Endothelial cell of umbilical vein (primary cell): ENCODE measurements at regions not wholly inside any gene's neighbourhood (a gene's known extent, or its start where the extent isn't known, plus 50 kb on each side); places are given as distances from the start of the nearest gene placed in this dataset.

Source experiments
- BruUV-seq: library from RNA; stranded (reverse); fragments of 400-500 nt; replicated peaks from 2 replicates; lab custom pipeline; 2021; lab: Mats Ljungman, UMichigan
- CTCF ChIA-PET: fragments of 300-600, 350-600 bp; sonication (Branson Sonifier 250); formaldehyde crosslinking; loops from one replicate; lab custom pipeline; 2021; ENCODE audit warnings: antibody characterized with exemption, inconsistent platforms; lab: Charles Lee
- POLR2A ChIA-PET: fragments of 300-600, 350-600 bp; sonication (Branson Sonifier 250); formaldehyde crosslinking; loops from one replicate; lab custom pipeline; 2021; ENCODE audit warnings: antibody characterized with exemption, inconsistent platforms; lab: Charles Lee
- DNase-seq: peaks from one replicate; pipeline ENCODE4 v3.0.0-alpha.2; 2011; ENCODE audit warnings: low read depth, low spot score
- FAIRE-seq: peaks from 2 replicates; lab custom pipeline; 2011; peaks lifted over from hg19 to GRCh38; lab: Jason Lieb, UNC
- H2AFZ ChIP-seq: 2 replicates; pipeline ENCODE4 v1.6.0; 2012; ENCODE audit warnings: low read depth, low read length, control low read depth, inconsistent platforms
- H3K27ac ChIP-seq: 2 replicates; pipeline ENCODE4 v1.5.1; 2011; ENCODE audit warnings: low read depth, mild to moderate bottlenecking, control low read depth, low read length, moderate library complexity; ENCODE audit not compliant: insufficient read depth
- H3K27me3 ChIP-seq, 2 experiments: 2 replicates each; pipeline versions ENCODE4 v1.6.0 to v1.6.1; 2011; ENCODE audit warnings: low read length in 2 of 2, mixed read lengths in 1 of 2; ENCODE audit not compliant: control insufficient read depth in 2 of 2, insufficient read depth in 2 of 2
- H3K36me3 ChIP-seq, 2 experiments: 2 replicates in 1 of 2; 3 replicates in 1 of 2; pipeline ENCODE4 v1.5.1; 2011; ENCODE audit warnings: low read length in 2 of 2, mild to moderate bottlenecking in 1 of 2, moderate library complexity in 1 of 2; ENCODE audit not compliant: control insufficient read depth in 2 of 2, insufficient read depth in 2 of 2; ENCODE audit errors: extremely low read depth in 1 of 2
- H3K4me1 ChIP-seq: 3 replicates; pipeline ENCODE4 v1.5.1; 2011; ENCODE audit warnings: mild to moderate bottlenecking, low read length; ENCODE audit not compliant: control insufficient read depth, insufficient read depth; ENCODE audit errors: extremely low read depth
- H3K4me2 ChIP-seq: 2 replicates; pipeline ENCODE4 v1.6.1; 2011; ENCODE audit warnings: low read length, control low read depth, mixed read lengths; ENCODE audit not compliant: insufficient read depth
- H3K4me3 ChIP-seq, 3 experiments: fragments of 200-600 bp in 1 of 3; sonication (generic), shearing (Covaris generic) in 1 of 3; replicated peaks in 1 of 3; 2 replicates each; pipeline ENCODE4 v1.5.1; 2011 to 2016; ENCODE audit warnings: control low read depth in 3 of 3, low read length in 3 of 3, mild to moderate bottlenecking in 2 of 3, inconsistent platforms in 1 of 3, low read depth in 1 of 3, moderate library complexity in 1 of 3; ENCODE audit not compliant: insufficient read depth in 1 of 3
- H3K79me2 ChIP-seq: 2 replicates; pipeline ENCODE4 v1.6.0; 2012; ENCODE audit warnings: low read length, inconsistent platforms; ENCODE audit not compliant: control insufficient read depth, insufficient read depth
- H3K9ac ChIP-seq: replicated peaks from 2 replicates; pipeline ENCODE3; 2011; ENCODE audit warnings: low read length, control low read depth; ENCODE audit not compliant: insufficient read depth; ENCODE audit errors: extremely low read depth
- H3K9me1 ChIP-seq: replicated peaks from 3 replicates; pipeline ENCODE4 v1.6.0; 2011; ENCODE audit warnings: mild to moderate bottlenecking, low read length; ENCODE audit not compliant: control insufficient read depth, insufficient read depth; ENCODE audit errors: extremely low read depth
- H3K9me3 ChIP-seq: replicated peaks from 2 replicates; pipeline ENCODE4 v1.5.1; 2012; ENCODE audit warnings: low read length, inconsistent platforms; ENCODE audit not compliant: control insufficient read depth, insufficient read depth
- H4K20me1 ChIP-seq: replicated peaks from 2 replicates; pipeline ENCODE3; 2011; ENCODE audit warnings: mild to moderate bottlenecking, low read length; ENCODE audit not compliant: control insufficient read depth, insufficient read depth; ENCODE audit errors: extremely low read depth
- EZH2 ChIP-seq: IDR thresholded peaks from 2 replicates; pipeline ENCODE4 v1.6.1; 2012; ENCODE audit warnings: borderline replicate concordance, low read depth, mild to moderate bottlenecking, moderate library complexity, low read length, inconsistent platforms; ENCODE audit not compliant: severe bottlenecking
- FOS ChIP-seq: IDR thresholded peaks from 2 replicates; pipeline ENCODE4 v1.6.1; 2011; ENCODE audit warnings: mild to moderate bottlenecking, low read length, moderate library complexity, borderline replicate concordance; ENCODE audit not compliant: insufficient read depth
- GATA2 ChIP-seq: IDR thresholded peaks from 2 replicates; pipeline ENCODE4 v1.7.0; 2011; ENCODE audit warnings: low read depth, mild to moderate bottlenecking, moderate library complexity, mixed read lengths, low read length; ENCODE audit not compliant: insufficient read length, insufficient read depth
- JUN ChIP-seq: IDR thresholded peaks from 2 replicates; pipeline ENCODE4 v1.6.1; 2011; ENCODE audit warnings: borderline replicate concordance, low read depth; ENCODE audit not compliant: insufficient read length, insufficient read depth
- MAX ChIP-seq: IDR thresholded peaks from 2 replicates; pipeline ENCODE4 v1.6.1; 2011; ENCODE audit not compliant: insufficient read depth, insufficient read length
- MYC ChIP-seq: IDR thresholded peaks from one replicate; pipeline ENCODE4 v1.6.1; 2011; ENCODE audit warnings: mild to moderate bottlenecking, low read depth, low read length
- POLR2A ChIP-seq: IDR thresholded peaks from 2 replicates; pipeline ENCODE4 v1.6.1; 2012; ENCODE audit warnings: low read depth, mild to moderate bottlenecking, control low read depth, low read length
- POLR2AphosphoS5 ChIP-seq: IDR thresholded peaks from 2 replicates; pipeline ENCODE4 v1.6.1; 2012; ENCODE audit warnings: low read depth, mild to moderate bottlenecking, control low read depth, low read length, moderate library complexity; ENCODE audit not compliant: insufficient read depth
- dilution Hi-C: fragments of 300-500 bp; cut with MboI; formaldehyde crosslinking; loops from one replicate; pipeline ENCODE4 v1.15.0; 2019; ENCODE audit warnings: low sequenced_read_pairs; ENCODE audit not compliant: extremely low pct_ligation_motif_present
- intact Hi-C: fragments of 100-400 bp; cut with micrococcal nuclease; formaldehyde crosslinking; loops from one replicate; pipeline ENCODE4 v1.10.0; 2022
- TF ChIP-seq, protein P1 (sequence below), 2 donors: IDR thresholded peaks; 1 replicate in 1 of 2; 2 replicates in 1 of 2; pipeline ENCODE4 v1.5.1; 2011; ENCODE audit warnings: low read length in 2 of 2, mild to moderate bottlenecking in 2 of 2, moderate library complexity in 2 of 2, control low read depth in 1 of 2, inconsistent platforms in 1 of 2, low read depth in 1 of 2; ENCODE audit not compliant: insufficient read depth in 1 of 2; ENCODE audit errors: extremely low read depth in 1 of 2

GRCh38 chr2:21667638-21668037, 543.9 kb downstream of the TDRD15 start:
- Histone ChIP-seq H3K9me1 (no peaks in the 10 kb centered on the region), H3K79me2 (no peaks in the 10 kb centered on the region), H3K27ac (no peak overlapping the region), H3K9me3 (peaks cover 7% of the 10 kb centered on the region), H3K4me3 (no peak overlapping the region), H2AFZ (no peak overlapping the region), H3K4me1 (no peaks in the 10 kb centered on the region), H3K9ac (no peak overlapping the region), H3K27me3 (no peaks in the 10 kb centered on the region), H3K36me3 (no peaks in the 10 kb centered on the region), H3K4me2 (no peak overlapping the region), H4K20me1 (no peaks in the 10 kb centered on the region)
- ChIA-PET CTCF (no interaction called here), POLR2A (no interaction called here)
- no peak for DNase-seq
- TF ChIP-seq POLR2AphosphoS5 (no peak), MYC (no peak), EZH2 (no peak), MAX (no peak), GATA2 (no peak), FOS (no peak), POLR2A (no peak), JUN (no peak)
- TF ChIP-seq, protein P1, sequence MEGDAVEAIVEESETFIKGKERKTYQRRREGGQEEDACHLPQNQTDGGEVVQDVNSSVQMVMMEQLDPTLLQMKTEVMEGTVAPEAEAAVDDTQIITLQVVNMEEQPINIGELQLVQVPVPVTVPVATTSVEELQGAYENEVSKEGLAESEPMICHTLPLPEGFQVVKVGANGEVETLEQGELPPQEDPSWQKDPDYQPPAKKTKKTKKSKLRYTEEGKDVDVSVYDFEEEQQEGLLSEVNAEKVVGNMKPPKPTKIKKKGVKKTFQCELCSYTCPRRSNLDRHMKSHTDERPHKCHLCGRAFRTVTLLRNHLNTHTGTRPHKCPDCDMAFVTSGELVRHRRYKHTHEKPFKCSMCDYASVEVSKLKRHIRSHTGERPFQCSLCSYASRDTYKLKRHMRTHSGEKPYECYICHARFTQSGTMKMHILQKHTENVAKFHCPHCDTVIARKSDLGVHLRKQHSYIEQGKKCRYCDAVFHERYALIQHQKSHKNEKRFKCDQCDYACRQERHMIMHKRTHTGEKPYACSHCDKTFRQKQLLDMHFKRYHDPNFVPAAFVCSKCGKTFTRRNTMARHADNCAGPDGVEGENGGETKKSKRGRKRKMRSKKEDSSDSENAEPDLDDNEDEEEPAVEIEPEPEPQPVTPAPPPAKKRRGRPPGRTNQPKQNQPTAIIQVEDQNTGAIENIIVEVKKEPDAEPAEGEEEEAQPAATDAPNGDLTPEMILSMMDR (IDR thresholded peaks at IDR 0.05; ENCODE audit: extremely low read depth in 1 of 2, insufficient read depth in 1 of 2, low read depth in 1 of 2, low read length in 2 of 2): no peak
- BruUV-seq: no TSS peak
- dilution Hi-C loops: no loop called here
- FAIRE-seq: no peak
- intact Hi-C loops: no loop called here
